Adrenal gland (tissue), 5 donors: ENCODE measurements at regions not wholly inside any gene's neighbourhood (a gene's known extent, or its start where the extent isn't known, plus 50 kb on each side); places are given as distances from the start of the nearest gene placed in this dataset.

Experiments used
- CTCF ChIP-seq, 6 experiments: fragments of 450-650 bp in 4 of 6; fragments of 200-600 bp in 2 of 6; sonication (generic) in 1 of 6; IDR thresholded peaks; 1 replicate in 5 of 6; 2 replicates in 1 of 6; pipeline versions ENCODE4 v1.5.1 to v1.8.0; 2016 to 2021; ENCODE audit warnings: antibody characterized with exemption in 6 of 6, mild to moderate bottlenecking in 2 of 6, moderate library complexity in 1 of 6
- POLR2A ChIP-seq, 2 donors: fragments of 450-650 bp; IDR thresholded peaks; one replicate each; pipeline ENCODE4 v1.6.1; 2017; ENCODE audit warnings: antibody characterized with exemption in 2 of 2, mild to moderate bottlenecking in 2 of 2, moderate library complexity in 1 of 2
- donor health status: DM: no; HTN: no; CAD: no.

GRCh38 chr6:51336185-51336584 is 517.5 kb downstream of the TFAP2B start:
- no peak for TF ChIP-seq CTCF (IDR thresholded peaks at IDR 0.05)
- no peak for TF ChIP-seq POLR2A (IDR thresholded peaks at IDR 0.05)
